ENCODE measurements at regions not wholly inside any gene's neighbourhood (a gene's known extent, or its start where the extent isn't known, plus 50 kb on each side); places are given as distances from the start of the nearest gene placed in this dataset.

DNA sequence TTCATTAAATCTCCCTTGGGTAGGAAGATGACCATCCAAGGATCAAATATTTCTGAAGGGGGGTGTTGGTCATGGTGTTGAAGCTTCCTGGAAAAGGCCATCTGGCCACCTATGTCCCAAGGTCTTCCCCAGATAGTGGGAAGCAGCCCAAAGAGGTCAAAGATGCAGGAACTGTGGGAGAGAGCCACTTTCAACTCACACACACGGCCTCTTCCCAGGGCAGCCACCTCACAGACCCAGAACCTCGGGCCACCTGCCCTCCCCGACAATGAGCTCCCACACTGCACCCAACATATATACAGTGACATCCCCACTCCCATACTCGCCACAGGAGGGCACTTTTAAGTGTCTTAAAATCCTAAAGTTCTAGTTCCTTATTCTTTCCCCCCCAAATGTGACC, 164.5 kb upstream of the ETV3 start:
- no peak for TF ChIP-seq EZH2 (IDR thresholded peaks at IDR 0.05; ENCODE audit: borderline replicate concordance, low read length)
- TF ChIP-seq, protein P1, sequence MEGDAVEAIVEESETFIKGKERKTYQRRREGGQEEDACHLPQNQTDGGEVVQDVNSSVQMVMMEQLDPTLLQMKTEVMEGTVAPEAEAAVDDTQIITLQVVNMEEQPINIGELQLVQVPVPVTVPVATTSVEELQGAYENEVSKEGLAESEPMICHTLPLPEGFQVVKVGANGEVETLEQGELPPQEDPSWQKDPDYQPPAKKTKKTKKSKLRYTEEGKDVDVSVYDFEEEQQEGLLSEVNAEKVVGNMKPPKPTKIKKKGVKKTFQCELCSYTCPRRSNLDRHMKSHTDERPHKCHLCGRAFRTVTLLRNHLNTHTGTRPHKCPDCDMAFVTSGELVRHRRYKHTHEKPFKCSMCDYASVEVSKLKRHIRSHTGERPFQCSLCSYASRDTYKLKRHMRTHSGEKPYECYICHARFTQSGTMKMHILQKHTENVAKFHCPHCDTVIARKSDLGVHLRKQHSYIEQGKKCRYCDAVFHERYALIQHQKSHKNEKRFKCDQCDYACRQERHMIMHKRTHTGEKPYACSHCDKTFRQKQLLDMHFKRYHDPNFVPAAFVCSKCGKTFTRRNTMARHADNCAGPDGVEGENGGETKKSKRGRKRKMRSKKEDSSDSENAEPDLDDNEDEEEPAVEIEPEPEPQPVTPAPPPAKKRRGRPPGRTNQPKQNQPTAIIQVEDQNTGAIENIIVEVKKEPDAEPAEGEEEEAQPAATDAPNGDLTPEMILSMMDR (conservative IDR thresholded peaks at IDR 0.05 in 1 of 2, IDR thresholded peaks at IDR 0.05 in 1 of 2; ENCODE audit: extremely low read depth in 1 of 2, insufficient read depth in 1 of 2, low read depth in 1 of 2, low read length in 2 of 2), result no peak
